Endometrium (tissue), 2 donors: ENCODE measurements at regions not wholly inside any gene's neighbourhood (a gene's known extent, or its start where the extent isn't known, plus 50 kb on each side); places are given as distances from the start of the nearest gene placed in this dataset.
A peak's percentile ranks its signal among the peaks of the same experiment; 100 is the strongest.
"Not testable (repeated sequence)": the region's sequence is repeated elsewhere in the genome, so short reads cannot be mapped to it uniquely, and the experiment has no call there.

Experiments
- FAIRE-seq: peaks from 2 replicates; lab custom pipeline; 2012; peaks lifted over from hg19 to GRCh38; lab: Jason Lieb, UNC
- donor health status: control.
- donor health status: control.

DNA sequence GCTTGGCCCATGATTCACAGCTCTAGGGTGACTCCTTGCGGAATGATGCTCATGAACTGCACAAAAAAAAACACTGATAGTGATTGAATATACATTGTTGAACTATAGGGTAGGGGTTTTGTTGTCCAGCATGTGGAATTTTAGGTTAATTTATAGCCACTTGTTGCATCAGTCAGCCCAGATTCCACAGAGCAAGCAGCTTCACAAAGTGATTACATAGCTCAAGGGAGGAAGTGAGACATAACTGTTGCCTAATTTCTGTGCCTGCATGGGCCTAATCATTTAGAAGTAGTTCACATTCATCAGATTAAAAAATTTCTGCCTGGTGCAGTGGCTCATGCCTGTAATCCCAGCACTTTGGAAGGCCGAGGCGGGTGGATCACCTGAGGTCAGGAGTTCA is 142.2 kb upstream of the ZNF722 start:
- FAIRE-seq = not testable (repeated sequence)

DNA sequence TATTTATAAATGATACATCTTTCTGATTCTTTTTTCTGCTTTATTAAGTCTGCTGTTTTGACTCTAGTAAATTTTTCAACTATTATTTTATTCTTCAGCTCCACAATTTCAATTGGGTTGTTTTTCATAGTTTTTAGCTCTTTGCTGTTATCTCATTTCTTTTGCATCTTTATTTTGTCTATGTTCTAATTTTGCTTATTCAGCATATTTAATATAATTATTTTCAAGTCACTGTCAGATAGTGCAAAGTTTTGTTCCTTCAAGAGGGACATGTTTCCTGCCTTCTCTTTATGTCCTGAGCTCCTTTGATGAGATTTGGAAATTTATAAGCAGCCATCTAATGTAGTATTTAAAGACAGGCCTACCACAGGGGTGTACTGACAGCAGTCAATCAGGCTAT is 131.5 kb upstream of the ZNF722 start:
- FAIRE-seq = no peak

DNA sequence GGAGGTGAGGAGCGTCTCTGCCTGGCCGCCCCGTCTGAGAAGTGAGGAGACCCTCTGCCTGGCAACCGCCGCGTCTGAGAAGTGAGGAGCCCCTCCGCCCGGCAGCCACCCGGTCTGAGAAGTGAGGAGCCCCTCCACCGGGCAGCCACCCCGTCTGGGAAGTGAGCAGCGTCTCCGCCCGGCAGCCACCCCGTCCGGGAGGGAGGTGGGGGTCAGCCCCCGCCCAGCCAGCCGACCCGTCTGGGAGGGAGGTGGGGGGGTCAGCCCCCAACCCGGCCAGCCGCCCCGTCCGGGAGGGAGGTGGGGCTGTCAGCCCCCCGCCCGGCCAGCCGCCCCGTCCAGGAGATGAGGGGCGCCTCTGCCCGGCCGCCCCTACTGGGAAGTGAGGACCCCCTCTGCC is 124.4 kb upstream of the ZNF722 start:
- not testable (repeated sequence) for FAIRE-seq

DNA sequence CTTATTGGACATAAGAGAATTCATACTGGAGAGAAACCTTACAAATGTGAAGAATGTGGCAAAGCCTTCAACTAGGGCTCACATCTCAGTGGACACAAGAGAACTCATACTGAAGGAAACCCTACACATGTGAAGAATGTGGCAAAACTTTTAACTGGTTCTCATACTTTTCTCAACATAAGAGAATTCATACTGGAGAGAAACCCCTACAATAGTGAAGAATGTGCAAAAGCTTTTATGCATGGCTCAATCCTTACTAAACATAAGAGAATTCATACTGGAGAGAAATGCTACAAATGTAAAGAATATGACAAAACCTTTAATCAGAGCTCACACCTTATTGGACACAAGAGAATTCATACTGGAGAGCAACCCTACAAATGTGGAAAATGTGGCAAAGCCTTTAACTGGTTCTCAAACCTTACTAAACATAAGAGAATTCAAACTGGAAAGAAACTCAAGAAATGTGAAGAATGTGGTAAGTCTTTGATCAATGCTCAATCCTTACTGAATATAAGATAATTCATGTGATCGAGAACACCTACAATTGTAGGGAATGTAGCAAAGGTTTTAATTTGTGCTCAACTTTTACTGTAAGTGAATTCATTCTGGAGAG is 121.8 kb upstream of the ZNF722 start:
- FAIRE-seq = no peak

DNA sequence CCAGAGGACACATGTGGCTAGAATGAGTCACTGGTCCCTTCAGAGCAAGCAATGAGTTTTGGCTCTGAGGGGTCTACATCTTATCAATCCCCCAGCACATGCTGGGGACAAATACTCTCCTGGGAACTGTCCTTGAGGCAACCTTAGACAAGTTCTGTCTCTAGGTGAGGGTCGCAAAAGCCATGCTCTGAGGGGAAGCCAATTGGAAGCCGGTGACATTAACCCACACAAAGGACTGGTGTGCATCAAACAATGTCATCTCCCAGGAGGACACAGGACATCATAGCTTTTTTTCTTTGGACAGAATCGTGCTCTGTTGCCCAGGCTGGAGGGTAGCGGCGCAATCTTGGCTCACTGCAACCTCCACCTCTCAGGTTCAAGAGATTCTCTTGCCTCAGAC is 111.6 kb upstream of the ZNF722 start:
- no peak for FAIRE-seq

DNA sequence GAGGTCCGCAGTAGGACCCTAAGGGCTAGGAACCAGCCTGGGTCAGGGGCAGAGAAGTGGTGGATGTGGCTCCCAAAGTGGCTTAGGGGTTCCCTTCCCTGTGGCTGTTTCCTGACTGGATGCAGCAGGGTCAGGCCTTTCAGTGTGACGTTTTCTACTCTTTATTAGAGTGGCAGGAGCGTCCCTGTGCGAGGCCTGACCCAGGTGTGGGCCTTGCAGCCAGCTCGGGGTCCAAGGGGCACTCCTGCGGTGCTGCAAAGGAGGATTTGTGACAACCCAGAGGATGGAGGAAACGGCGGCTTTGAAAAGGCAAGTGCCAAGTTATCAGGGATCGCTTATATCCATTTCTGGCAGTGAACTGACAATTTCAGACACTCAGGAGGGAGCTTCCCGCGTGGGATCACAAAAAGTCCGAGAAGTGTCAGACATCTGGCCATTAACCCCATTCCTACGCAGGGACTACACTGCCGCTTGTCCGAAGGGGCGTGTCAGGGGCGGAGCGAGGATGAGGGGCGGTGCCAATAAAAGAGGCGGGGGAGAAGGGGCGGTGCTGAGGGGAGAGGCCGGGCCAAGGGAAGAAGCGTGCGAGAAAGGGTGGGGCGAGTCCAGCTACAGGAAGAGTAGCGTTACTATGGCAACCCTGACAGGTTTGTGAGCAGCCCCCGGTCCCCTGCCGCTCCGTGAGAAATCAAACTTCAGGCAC is 98.8 kb upstream of the ZNF722 start:
- FAIRE-seq = no peak

DNA sequence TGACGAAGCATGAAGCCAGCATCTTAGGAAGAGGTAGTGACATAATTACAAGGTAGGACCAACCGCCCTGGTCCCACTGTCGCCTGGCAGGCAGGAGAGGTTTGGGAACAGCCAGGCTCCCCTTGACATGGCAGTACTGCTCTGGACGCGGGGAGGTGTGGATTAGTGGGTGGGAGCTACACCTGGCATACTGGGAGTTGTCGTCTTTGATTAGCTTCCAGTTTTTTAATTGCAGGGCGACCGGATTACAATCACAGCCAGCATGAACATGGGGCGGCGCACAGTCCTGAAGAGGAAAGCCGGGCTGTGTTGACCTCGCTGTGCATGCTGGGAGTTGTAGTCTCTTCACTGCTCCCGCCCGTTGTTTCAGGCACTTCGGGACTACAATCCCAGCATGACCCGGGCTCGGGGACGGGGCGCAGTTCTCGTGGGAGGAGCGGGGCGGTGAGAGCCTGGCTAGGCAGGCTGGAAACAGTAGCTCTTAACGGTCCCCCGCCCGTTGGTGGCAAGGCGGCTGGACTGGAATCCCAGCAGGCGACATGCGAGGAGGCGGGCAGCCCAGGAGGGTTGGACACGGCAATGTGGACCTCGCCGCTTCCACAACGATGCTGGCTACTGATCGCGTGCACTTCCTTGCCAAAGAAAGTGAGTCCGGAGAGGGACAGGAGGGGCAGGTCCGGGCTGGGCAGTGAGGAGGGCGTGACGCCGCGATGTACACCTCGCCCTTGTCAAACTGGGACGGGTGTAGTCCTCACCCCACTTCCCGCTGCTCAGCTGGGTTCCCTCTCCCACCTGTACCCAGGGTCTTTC is 98.0 kb upstream of the ZNF722 start:
- FAIRE-seq = peak; percentile 98

DNA sequence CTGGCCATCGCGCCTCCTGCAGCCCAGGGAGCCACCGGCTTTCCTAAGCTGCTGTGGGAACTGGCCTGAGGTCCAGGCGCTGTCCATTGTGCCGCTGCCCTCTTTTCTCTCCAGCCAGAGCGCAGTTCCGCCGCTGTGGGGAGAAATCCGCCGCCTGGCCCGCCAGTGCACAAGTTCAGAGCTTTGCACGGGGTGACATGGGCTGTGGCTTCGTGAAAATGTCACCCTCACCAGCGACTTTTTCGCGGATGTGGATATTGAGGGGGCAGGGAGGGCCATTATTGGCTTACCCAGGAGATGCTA is 97.5 kb upstream of the ZNF722 start:
- FAIRE-seq = not testable (repeated sequence)

DNA sequence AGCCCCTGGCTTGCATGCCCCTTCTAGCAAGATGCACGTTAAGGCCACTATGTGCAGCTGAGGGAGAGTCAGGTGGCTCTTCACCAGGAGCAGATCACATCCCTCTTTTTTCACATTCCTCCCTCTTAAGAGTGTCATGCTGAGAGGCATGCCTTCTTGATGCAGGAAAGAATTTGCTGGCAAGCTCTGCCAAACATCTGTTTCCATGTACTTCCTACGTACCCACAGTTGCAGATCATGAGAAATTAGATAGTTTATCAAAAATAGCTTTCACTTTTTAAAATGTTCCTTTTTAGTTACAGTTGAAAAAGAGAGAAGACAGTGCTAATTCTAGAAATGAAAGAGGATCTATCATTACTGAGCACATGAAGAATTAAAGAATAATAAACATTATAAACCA is 79.7 kb upstream of the ZNF722 start:
- FAIRE-seq = no peak

DNA sequence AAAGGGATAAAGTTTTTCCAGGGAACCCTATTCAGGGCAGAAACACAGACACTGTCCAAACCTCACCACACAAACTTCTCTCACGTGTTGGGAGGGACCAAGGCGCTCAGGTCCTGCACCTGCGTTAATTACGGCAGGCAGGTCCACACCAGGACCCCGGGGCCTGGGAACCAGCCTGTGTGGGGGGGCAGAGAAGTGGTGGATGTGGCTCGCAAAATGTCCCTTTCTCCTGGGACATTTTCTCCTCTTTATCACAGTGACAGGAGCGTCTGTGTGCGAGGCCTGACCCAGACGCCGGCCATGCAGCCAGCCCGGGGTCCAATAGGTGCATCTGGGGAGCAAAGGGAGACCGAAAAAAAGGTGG is 73.4 kb upstream of the ZNF722 start:
- no peak for FAIRE-seq

DNA sequence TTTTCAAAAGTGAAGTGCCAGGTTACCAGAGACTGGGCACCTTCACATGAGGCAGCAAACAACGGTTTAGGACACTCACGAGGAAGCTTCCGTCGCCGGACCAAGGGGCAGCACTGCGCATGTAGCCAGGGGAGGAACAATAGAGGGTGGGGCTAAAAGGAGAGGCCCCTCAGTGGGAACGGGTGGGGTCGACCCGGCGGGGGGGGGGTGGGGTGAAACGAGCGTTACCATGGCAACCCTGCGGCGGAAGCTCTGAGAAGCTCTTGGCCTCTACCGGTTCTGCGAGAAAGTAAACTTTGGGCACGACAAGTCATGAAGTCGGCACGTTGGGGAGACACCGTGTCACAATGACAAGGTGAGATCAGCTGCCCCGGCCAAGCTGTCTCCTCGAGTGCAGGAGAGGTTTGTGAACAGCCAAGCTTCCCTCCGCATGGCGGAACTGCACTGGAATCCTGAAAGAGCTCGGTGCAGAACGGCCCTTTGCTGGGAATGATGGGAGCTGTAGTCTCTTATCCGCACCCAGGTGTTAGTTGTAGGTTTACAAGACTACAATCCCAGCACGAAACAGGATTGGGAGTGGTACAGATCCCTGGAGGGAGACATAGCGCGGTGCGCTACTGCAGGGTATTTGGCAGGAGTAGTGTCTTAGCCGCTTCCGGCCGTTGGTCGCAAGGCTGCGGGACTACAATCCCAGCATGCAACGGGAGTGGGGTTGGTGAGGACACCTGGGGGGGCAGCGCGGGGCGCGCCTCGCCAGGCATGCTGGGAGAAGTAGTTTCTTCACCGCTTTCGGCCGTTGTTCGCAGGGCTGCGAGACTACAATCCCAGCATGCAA is 72.8 kb upstream of the ZNF722 start:
- FAIRE-seq = peak; percentile 91

DNA sequence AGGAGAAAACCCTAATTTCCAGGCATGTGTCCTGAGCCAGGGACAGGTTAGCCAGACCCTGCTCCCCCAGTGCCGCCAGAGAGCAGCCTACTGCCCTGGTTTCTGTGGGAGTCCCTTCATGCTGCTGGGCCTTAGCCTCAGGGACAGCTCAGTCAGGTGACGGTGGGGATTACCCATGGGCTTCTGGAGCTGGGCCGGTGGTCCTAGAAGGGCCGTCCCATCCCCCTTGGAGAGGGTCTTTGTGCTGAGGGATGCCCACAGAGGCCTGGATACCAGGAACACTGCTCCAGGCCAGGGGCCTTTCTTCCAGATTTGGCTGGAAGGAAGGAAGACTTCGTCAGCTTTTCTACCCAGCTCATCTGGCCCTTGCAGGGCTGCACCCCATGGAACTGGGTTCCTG is 71.4 kb upstream of the ZNF722 start:
- FAIRE-seq = no peak

DNA sequence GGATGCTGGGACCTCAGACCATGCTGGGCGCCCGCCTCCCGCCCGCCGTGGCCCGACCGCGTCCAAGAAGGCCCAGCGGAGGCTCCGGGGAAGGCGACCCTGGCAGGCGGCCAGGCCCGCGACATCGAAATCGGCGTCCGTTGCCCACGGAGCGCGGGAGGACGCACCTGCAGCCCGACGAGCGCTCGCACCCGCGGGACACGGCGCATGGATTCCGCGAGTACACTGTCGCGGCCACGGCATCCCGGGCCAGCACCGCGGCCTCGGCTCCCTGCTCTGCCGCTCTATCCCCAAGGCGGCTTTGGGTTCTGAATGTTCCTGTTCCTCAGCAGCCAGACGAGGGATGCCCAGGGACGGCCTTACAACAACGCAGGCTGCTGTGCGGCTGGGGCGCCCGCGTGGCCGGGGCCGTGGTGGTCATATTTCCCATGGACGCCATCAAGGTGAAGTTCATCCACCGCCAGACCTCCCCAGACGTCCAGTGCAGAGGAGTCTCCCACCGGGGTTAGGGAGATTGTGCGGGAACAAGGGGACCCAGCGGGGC is 67.5 kb upstream of the ZNF722 start:
- FAIRE-seq = no peak

DNA sequence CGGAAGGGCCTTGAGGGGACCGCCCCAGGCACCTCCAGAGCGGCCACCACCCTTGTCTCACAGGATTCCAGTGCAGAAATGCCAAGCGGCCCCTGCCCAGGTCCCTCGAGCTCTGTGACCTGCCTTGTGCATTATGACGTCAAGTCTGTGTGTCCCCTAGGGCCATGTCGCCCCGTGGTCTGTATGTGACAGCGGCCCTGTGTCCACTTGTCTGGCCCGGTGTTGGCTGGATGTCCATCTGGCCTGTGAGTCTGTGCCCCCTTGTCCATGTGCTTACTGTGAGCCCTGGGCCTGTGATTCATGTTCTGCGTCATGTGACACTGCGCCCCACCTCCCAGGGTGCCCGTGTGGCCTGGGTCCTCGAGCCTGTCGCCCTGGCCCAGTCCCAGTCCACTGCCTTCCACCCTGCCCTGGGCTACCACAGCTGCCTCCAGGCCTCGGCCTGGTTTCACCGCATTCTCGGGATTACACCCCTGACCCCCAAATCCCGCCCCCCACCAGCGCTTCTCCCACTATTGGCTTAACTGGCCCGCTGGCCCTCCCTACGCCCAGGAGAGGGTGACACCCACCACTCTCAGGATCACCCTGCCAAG is 66.6 kb upstream of the ZNF722 start:
- FAIRE-seq = no peak
